ENCODE measurements at regions not wholly inside any gene's neighbourhood (a gene's known extent, or its start where the extent isn't known, plus 50 kb on each side); places are given as distances from the start of the nearest gene placed in this dataset.

GRCh38 chr16:86062271-86062965 is 163.5 kb downstream of the IRF8 start:
- DNase-seq, result no peak
- Mint-ChIP-seq H3K27ac (no peak overlapping the region), H3K4me1 (no peaks in the 10 kb centered on the region), H3K4me3 (no peak overlapping the region), H3K36me3 (ENCODE audit: low read depth) (no peaks in the 10 kb centered on the region), H3K27me3 (ENCODE audit: insufficient read depth) (peaks cover 29% of the 10 kb centered on the region), H3K9me3 (no peaks in the 10 kb centered on the region)
- H3K4me3 ChIP-seq (ENCODE audit: low read length), result no peak overlapping the region
- H3K27me3 ChIP-seq (ENCODE audit: control insufficient read depth, insufficient read depth, low read length, poor library complexity, severe bottlenecking), result no peaks in the 10 kb centered on the region
- H3K36me3 ChIP-seq (ENCODE audit: control insufficient read depth, insufficient read depth, low read length), result no peaks in the 10 kb centered on the region
- TF ChIP-seq, protein P1, sequence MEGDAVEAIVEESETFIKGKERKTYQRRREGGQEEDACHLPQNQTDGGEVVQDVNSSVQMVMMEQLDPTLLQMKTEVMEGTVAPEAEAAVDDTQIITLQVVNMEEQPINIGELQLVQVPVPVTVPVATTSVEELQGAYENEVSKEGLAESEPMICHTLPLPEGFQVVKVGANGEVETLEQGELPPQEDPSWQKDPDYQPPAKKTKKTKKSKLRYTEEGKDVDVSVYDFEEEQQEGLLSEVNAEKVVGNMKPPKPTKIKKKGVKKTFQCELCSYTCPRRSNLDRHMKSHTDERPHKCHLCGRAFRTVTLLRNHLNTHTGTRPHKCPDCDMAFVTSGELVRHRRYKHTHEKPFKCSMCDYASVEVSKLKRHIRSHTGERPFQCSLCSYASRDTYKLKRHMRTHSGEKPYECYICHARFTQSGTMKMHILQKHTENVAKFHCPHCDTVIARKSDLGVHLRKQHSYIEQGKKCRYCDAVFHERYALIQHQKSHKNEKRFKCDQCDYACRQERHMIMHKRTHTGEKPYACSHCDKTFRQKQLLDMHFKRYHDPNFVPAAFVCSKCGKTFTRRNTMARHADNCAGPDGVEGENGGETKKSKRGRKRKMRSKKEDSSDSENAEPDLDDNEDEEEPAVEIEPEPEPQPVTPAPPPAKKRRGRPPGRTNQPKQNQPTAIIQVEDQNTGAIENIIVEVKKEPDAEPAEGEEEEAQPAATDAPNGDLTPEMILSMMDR (conservative IDR thresholded peaks at IDR 0.05), result no peak
- H3K4me1 ChIP-seq (ENCODE audit: control insufficient read depth, insufficient read depth, low read length), result no peaks in the 10 kb centered on the region
- no peaks in the 10 kb centered on the region for H3K9me3 ChIP-seq (ENCODE audit: control insufficient read depth, low read length)
- no peak overlapping the region for H3K9ac ChIP-seq (ENCODE audit: extremely low read depth, low read length, poor library complexity, severe bottlenecking)
- WGBS, 2 experiments (ENCODE audit: insufficient coverage in 1 of 2, insufficient read length in 1 of 2), result 85 to 87% methylated on average over 17 to 19 of the region's 19 CpGs
- no peak overlapping the region for H3K27ac ChIP-seq (ENCODE audit: low read depth, low read length)

- H3K36me3 ChIP-seq (ENCODE audit: control insufficient read depth, insufficient read depth, low read length), result no peaks in the 10 kb centered on the region
- TF ChIP-seq, protein P1 (conservative IDR thresholded peaks at IDR 0.05), result no peak
- no peaks in the 10 kb centered on the region for H3K4me1 ChIP-seq (ENCODE audit: control insufficient read depth, insufficient read depth, low read length)
- H3K9me3 ChIP-seq (ENCODE audit: control insufficient read depth, low read length), result no peaks in the 10 kb centered on the region
- H3K4me3 Mint-ChIP-seq, result no peak overlapping the region
- no peak overlapping the region for H3K4me3 ChIP-seq (ENCODE audit: low read length)
- WGBS, 2 experiments (ENCODE audit: insufficient coverage in 1 of 2, insufficient read length in 1 of 2), result 89 to 100% methylated on average over 1 to 9 of the region's 9 CpGs
- H3K27me3 ChIP-seq (ENCODE audit: control insufficient read depth, insufficient read depth, low read length, poor library complexity, severe bottlenecking), result no peaks in the 10 kb centered on the region
- no peak overlapping the region for H3K9ac ChIP-seq (ENCODE audit: extremely low read depth, low read length, poor library complexity, severe bottlenecking)
- no peak overlapping the region for H3K27ac Mint-ChIP-seq
- no peak for DNase-seq
- peaks cover 1% of the 10 kb centered on the region for H3K9me3 Mint-ChIP-seq
- H3K4me1 Mint-ChIP-seq, result no peaks in the 10 kb centered on the region
- no peaks in the 10 kb centered on the region for H3K36me3 Mint-ChIP-seq (ENCODE audit: low read depth)
- H3K27ac ChIP-seq (ENCODE audit: low read depth, low read length), result no peak overlapping the region
- peaks cover 24% of the 10 kb centered on the region for H3K27me3 Mint-ChIP-seq (ENCODE audit: insufficient read depth)
These were observed 164.9 kb downstream of the IRF8 start for GRCh38 chr16:86063760-86064405.

DNA sequence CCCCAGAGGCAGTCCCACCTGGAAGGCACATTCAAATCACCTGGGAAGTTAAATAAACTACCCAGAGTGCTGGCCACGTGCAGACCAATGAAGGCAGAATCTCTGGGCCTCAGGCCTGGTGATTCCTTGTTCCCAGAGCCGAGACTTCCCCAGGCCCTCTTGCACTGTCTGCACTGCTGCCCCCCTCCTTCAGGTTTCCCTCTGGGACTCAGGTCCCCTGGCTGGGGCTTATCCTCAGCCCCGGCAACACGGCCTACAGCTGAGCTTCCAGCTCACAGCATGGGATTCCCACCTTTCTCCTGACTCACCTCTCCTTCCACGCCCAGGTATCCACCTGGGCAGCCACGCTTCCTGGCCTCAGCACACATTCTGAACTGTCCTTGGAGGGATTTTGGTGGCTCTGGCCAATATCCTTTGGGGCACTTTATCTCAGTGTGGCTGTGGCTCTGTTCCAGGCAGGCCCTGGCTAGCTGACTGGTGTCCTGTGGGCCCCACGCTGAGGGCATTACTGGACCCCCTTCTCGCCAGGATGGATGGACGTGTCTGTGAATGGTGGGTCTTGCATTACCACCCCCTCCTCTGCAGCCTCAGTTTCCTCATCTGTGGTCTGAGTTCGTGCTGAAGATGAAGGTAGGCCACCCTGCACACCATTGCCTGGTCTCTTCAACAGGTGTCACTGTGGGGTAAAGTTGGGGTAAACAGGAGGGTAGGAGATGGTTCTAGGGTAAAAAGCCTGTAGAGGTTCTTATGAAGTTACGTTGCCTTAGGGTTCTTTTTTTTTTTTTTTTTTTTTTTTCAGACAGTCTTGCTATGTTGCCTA is 165.7 kb downstream of the IRF8 start:
- H3K9me3 ChIP-seq (ENCODE audit: control insufficient read depth, low read length), result no peaks in the 10 kb centered on the region
- Mint-ChIP-seq H3K27me3 (ENCODE audit: insufficient read depth) (peaks cover 22% of the 10 kb centered on the region), H3K9me3 (peaks cover 1% of the 10 kb centered on the region), H3K36me3 (ENCODE audit: low read depth) (no peaks in the 10 kb centered on the region), H3K4me3 (no peak overlapping the region), H3K4me1 (no peaks in the 10 kb centered on the region), H3K27ac (no peak overlapping the region)
- 80 to 84% methylated on average over 4 to 11 of the region's 11 CpGs for WGBS, 2 experiments (ENCODE audit: insufficient coverage in 1 of 2, insufficient read length in 1 of 2)
- no peak overlapping the region for H3K9ac ChIP-seq (ENCODE audit: extremely low read depth, low read length, poor library complexity, severe bottlenecking)
- no peak overlapping the region for H3K27ac ChIP-seq (ENCODE audit: low read depth, low read length)
- no peak overlapping the region for H3K4me3 ChIP-seq (ENCODE audit: low read length)
- no peaks in the 10 kb centered on the region for H3K4me1 ChIP-seq (ENCODE audit: control insufficient read depth, insufficient read depth, low read length)
- TF ChIP-seq, protein P1 (conservative IDR thresholded peaks at IDR 0.05), result no peak
- no peaks in the 10 kb centered on the region for H3K27me3 ChIP-seq (ENCODE audit: control insufficient read depth, insufficient read depth, low read length, poor library complexity, severe bottlenecking)
- H3K36me3 ChIP-seq (ENCODE audit: control insufficient read depth, insufficient read depth, low read length), result no peaks in the 10 kb centered on the region
- DNase-seq, result no peak

Data from endodermal cell (in vitro differentiated cells).